Activated naive CD8-positive, alpha-beta T cell treated with anti-CD3 and anti-CD28 coated beads, Interleukin-2, amount 50 U/mL, for 24 hours (primary cell): ENCODE measurements at regions not wholly inside any gene's neighbourhood (a gene's known extent, or its start where the extent isn't known, plus 50 kb on each side); places are given as distances from the start of the nearest gene placed in this dataset.

ENCODE experiments used
- ATAC-seq: fragments of 150-1000 bp; cut with Tn5 transposase; one replicate; pipeline ENCODE4 v1.10.0; 2021
- DNase-seq: peaks from one replicate; pipeline ENCODE4 v3.0.0; 2021
- H3K27ac Mint-ChIP-seq: one replicate; pipeline ENCODE4 v1.8.0; 2021; ENCODE audit warnings: mild to moderate bottlenecking, mixed read lengths
- H3K27me3 Mint-ChIP-seq: one replicate; pipeline ENCODE4 v1.8.0; 2021; ENCODE audit warnings: mixed read lengths
- H3K36me3 Mint-ChIP-seq: one replicate; pipeline ENCODE4 v1.8.0; 2021; ENCODE audit warnings: low read depth, mixed read lengths
- H3K4me1 Mint-ChIP-seq: one replicate; pipeline ENCODE4 v1.8.0; 2021; ENCODE audit warnings: mixed read lengths
- H3K4me3 Mint-ChIP-seq: one replicate; pipeline ENCODE4 v1.8.0; 2021; ENCODE audit warnings: mild to moderate bottlenecking, moderate library complexity, mixed read lengths
- H3K9me3 Mint-ChIP-seq: one replicate; pipeline ENCODE4 v1.8.0; 2021; ENCODE audit warnings: mixed read lengths

DNA sequence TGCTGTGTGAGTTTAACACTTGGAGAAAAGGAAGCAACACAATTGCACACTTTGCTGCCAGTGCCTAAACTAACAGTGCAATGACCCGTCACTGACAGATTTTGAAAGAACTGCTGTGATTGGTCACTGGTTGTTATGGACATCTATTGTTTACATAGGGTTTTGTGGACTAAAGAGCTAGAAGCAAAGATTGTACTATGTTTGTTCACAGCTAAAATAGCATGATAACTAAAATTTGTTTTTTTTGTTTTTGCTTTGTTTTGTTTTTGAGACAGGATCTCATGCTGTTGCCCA lies 112.4 kb upstream of the GOLGA8J start:
- Mint-ChIP-seq H3K9me3 (peaks cover 6% of the 10 kb centered on the region), H3K27me3 (peaks cover 56% of the 10 kb centered on the region), H3K27ac (no peak overlapping the region), H3K36me3 (no peaks in the 10 kb centered on the region), H3K4me3 (no peak overlapping the region), H3K4me1 (peaks cover 1% of the 10 kb centered on the region)
- DNase-seq (no peak), ATAC-seq (no peak)

DNA sequence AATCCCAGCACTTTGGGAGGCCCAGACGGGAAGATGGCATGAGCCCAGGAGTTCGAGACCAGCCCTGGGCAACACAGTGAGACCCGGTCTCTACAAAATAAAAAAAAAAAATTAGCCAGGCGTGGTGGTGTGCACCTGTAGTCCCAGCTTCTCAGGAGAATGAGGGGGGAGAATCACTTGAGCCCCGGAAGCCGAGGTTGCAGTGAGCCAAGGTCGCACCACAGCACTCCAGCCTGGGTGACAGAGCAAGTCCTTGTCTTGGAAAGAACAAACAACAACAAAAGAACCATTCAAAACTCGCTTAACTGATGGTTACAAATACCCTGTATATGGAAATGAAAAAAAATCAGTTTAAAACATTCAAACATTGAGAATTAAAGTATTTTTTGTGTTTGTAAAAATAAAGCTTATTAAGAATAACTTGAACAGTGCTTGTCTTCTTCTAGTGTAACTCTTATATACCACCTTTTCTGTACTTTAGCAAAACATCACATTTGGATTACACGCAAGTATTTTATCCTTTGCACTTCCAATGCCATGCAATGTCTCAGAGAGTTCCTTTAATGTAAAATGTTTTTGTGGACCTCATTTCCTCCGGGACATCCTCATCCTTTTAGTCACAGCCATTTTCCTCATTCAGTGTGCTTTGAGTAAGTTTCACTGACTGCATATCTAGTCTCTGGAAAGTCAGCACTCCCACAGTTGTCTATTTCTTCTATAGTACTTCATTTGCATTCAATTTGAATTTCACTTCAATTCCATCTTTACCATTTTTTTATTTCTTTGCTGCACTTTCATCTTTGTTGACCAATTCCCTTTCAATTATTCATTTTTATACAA lies 113.0 kb upstream of the GOLGA8J start:
- H3K4me3 Mint-ChIP-seq = no peak overlapping the region
- peaks cover 55% of the 10 kb centered on the region for H3K27me3 Mint-ChIP-seq
- H3K36me3 Mint-ChIP-seq = no peaks in the 10 kb centered on the region
- DNase-seq = no peak
- peaks cover 6% of the 10 kb centered on the region for H3K9me3 Mint-ChIP-seq
- H3K4me1 Mint-ChIP-seq = peaks cover 1% of the 10 kb centered on the region
- ATAC-seq = no peak
- H3K27ac Mint-ChIP-seq = no peak overlapping the region

DNA sequence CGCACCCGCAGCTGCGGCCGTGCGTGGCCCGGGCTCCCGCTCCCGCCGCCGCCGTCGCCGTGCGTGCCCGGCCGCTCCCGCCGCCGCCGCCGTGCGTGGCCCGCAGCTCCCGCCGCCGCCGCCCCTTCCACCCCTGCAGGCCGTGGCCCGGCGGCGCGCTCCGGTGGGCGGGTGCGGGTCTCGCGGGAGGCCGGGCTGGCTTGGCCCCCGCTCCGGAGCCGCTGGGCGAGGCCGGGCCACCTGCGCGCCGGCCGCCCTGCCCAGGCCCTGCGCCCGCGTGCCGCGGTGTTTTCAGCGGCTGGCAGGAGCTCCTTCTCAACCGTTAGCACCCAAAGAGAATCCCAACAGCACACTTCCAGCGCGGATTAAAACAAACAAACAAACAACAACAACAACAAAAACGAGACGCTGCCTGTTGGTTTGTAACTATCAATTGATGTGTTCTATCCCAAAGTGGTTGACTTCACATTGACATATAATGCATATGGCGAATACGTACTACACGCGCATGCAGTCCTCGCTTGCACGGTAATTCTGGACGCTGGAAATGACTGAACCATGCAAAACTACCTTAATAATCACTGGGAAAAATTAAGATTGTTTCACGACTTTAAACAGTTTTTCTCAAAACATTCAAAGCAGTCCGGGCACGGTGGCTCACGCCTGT lies 113.7 kb upstream of the GOLGA8J start:
- ATAC-seq (no peak), DNase-seq (no peak)
- Mint-ChIP-seq H3K9me3 (peaks cover 6% of the 10 kb centered on the region), H3K27me3 (peaks cover 56% of the 10 kb centered on the region), H3K36me3 (no peaks in the 10 kb centered on the region), H3K27ac (no peak overlapping the region), H3K4me1 (peaks cover 1% of the 10 kb centered on the region), H3K4me3 (no peak overlapping the region)

DNA sequence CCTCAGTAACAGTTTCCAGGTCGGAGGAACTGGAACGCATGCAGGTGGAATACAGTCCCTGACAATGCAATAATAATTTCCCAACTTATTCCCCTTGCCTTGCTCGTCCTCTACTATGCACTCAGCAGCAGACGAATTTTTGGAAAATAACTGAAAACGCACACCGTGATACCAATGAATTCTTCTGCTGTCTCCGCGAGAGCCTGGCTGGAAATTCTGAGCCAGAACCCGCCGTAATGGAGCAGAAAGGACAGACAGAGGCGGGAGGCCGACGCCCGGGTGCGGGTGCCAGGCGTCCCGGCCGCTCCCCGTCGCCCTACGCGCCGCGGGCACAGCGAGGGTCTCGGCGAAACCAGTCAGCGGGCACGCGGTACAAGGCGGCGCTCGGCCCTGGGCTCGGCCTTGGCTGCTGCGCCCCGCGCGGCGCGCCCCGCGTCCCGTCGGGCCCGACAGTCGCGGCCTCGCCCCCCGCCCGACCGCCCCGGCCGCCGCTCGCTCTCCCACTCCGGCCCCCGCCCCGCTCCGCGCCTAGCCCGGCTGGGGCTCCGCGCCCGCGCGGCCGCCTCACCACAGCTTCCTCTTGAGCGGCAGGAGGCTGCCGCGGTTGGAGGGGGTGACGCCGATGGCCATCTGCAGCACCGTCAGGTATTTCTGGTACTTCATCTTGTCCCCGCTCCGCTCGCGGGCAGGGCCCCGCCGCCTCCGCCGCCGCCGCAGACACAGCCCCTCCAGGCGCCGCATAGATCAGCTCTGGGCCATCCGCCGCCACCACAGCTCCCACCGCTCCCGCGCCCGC lies 114.5 kb upstream of the GOLGA8J start:
- peaks cover 1% of the 10 kb centered on the region for H3K4me1 Mint-ChIP-seq
- no peak overlapping the region for H3K27ac Mint-ChIP-seq
- H3K9me3 Mint-ChIP-seq = peaks cover 6% of the 10 kb centered on the region
- DNase-seq (no peak), ATAC-seq (no peak)
- peaks cover 56% of the 10 kb centered on the region for H3K27me3 Mint-ChIP-seq
- no peaks in the 10 kb centered on the region for H3K36me3 Mint-ChIP-seq
- H3K4me3 Mint-ChIP-seq = no peak overlapping the region

DNA sequence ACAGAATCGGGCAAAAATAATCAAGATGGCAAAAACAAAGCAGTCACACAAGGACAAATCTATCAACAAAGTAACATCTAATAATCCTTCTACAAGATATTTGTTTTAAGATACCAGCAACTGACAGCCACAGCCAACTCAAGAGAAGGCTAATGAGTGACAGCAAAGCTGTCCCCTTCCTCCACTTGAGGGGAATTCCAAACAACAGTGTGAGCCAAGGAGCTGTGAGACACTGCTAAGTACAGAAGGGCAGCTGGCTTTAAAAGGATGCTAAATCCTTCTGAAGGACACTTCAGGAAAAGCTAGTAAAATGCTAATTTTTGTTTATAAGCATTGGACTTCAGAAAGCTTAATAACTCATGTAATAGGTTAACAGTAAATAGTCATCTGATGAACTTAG lies 120.3 kb upstream of the GOLGA8J start:
- no peak overlapping the region for H3K27ac Mint-ChIP-seq

DNA sequence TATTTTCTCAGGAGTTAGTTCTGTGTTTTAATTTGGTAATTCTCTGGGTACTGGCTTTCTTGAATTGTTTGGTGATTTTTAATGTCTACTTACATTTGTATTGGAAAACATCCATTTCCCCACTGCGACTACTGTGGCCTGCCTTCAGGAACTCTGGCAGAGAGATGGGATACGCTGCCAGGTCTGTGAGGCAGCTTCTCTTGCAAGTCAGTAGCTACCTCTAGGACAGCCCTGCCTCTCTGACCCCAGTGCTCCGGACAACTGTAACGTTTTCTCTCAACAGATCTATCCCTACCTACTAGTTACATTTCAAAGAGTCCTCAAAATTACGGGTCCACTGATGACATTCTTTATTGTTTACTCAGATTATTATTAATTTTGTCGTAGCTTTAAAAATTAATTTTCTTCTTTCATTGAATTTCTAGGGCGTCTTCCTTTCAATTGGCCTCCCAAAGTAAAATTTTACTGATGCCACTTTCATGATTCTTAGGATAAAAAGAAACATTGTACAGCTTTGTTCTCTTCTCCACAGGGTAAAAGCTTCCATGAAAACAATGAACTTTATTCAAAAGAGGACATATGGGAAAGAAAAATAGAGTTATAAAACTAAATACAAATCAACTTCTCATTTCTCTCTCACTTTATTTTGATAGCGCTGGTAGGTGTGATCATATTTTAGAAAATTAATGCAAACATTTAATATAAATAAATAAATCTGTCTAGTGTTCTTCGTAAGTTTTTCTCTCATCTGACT lies 123.2 kb upstream of the GOLGA8J start:
- ATAC-seq (no peak), DNase-seq (no peak)
- Mint-ChIP-seq H3K27ac (no peak overlapping the region), H3K4me3 (no peak overlapping the region), H3K27me3 (peaks cover 27% of the 10 kb centered on the region), H3K9me3 (no peaks in the 10 kb centered on the region), H3K4me1 (no peaks in the 10 kb centered on the region), H3K36me3 (no peaks in the 10 kb centered on the region)

More for the DNA sequence above, 120.3 kb upstream of the GOLGA8J start:
- Mint-ChIP-seq H3K27me3 (peaks cover 38% of the 10 kb centered on the region), H3K4me3 (no peak overlapping the region), H3K9me3 (no peaks in the 10 kb centered on the region), H3K36me3 (no peaks in the 10 kb centered on the region), H3K4me1 (no peaks in the 10 kb centered on the region)
- ATAC-seq (no peak), DNase-seq (no peak)

DNA sequence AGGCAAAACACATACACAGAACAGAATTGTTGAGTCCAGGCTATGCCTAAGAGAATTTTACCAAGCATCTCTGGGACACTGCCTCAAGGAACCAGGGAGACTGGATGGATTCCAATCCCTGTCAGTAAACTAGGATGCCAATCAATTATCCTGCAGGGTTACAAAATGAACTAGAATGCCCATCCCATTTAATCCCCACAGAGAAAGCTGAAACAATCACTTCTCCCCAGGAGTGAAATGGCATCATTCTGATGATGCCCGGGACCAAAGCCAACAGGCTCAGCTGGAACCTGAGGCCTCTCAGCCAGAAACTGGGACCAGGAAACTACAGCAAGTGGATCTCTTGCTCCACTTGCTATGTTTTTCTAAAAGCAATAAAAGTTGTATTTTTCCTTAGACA lies 130.0 kb upstream of the TJP1 start:
- H3K27ac Mint-ChIP-seq = no peak overlapping the region
- H3K9me3 Mint-ChIP-seq = no peaks in the 10 kb centered on the region
- no peaks in the 10 kb centered on the region for H3K4me1 Mint-ChIP-seq
- ATAC-seq (no peak), DNase-seq (no peak)
- no peaks in the 10 kb centered on the region for H3K36me3 Mint-ChIP-seq
- no peak overlapping the region for H3K4me3 Mint-ChIP-seq
- no peaks in the 10 kb centered on the region for H3K27me3 Mint-ChIP-seq

DNA sequence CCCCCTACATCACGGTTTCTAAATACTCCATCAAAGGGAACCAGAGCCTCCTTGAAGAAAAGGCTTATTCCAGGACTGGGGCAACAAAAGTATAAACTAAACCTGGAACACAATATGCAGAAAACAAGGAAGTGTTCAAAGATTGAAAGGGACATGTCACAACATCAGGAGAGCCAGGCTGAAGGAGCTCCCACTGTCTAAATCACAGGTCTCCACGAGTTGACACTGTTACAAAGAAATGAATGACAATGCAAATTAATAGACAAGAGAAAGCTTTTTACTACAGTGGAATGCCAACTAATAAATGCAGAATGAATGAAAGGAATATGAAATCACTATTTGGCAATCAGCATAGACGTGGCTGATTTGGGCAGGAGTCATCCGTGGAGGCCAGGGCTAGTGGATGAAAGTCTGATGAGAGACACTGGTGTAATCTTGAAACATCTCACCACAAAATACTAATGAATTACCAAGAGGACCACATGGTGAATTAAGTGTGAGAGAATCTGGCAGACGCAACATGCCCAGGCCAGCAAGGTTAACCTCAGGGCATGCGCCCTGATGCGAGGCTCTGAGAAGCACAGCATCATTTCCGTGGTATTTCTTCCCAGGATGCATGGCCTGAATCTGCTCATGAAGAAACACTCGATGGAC lies 123.8 kb upstream of the TJP1 start:
- Mint-ChIP-seq H3K4me1 (no peaks in the 10 kb centered on the region), H3K9me3 (no peaks in the 10 kb centered on the region), H3K4me3 (no peak overlapping the region), H3K36me3 (no peaks in the 10 kb centered on the region), H3K27ac (no peak overlapping the region), H3K27me3 (peaks cover 2% of the 10 kb centered on the region)
- no peak for ATAC-seq
- no peak for DNase-seq

DNA sequence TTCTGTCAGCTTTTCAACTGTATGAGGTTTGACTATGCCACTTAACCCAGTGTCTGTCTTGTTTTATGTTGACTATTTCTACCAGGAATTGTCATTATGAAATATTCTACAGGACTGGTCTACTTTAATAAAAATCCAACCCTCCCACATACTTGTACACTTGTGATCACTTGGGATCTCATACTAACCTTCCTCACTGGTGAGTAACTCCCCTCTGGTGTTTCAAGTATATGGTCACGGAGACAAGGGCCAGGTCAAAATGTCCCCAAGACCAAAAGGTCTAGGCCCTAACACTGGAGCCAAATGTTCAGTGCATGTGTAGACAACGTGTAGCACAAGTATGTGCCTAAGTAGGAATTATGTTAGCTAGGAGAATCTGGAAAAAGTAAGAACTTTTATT lies 122.7 kb upstream of the TJP1 start:
- ATAC-seq (no peak), DNase-seq (no peak)
- Mint-ChIP-seq H3K4me1 (no peaks in the 10 kb centered on the region), H3K27me3 (peaks cover 2% of the 10 kb centered on the region), H3K4me3 (no peak overlapping the region), H3K36me3 (no peaks in the 10 kb centered on the region), H3K9me3 (no peaks in the 10 kb centered on the region), H3K27ac (no peak overlapping the region)

DNA sequence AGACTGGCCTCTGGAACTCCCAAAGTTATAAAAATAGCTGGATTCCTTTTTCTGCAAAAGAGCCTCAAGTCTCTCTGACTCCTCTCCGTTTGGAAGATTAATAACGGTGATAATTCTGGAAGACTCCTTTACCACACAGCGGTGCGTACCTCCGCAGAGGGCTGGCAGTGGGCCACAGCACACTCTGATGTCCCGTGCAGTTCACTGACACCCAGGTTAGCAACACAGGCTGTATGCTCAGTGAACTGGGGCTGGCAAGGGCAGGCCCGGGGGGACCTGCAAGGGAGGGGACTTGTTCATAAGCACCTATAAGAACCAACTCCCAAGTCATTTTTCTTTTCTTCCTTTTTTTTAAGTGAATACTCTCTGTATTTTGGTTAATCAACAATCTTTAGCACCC lies 120.3 kb upstream of the TJP1 start:
- H3K9me3 Mint-ChIP-seq = no peaks in the 10 kb centered on the region
- no peaks in the 10 kb centered on the region for H3K36me3 Mint-ChIP-seq
- H3K4me1 Mint-ChIP-seq = no peaks in the 10 kb centered on the region
- no peak overlapping the region for H3K27ac Mint-ChIP-seq
- DNase-seq (no peak), ATAC-seq (no peak)
- H3K27me3 Mint-ChIP-seq = peaks cover 4% of the 10 kb centered on the region
- H3K4me3 Mint-ChIP-seq = no peak overlapping the region

DNA sequence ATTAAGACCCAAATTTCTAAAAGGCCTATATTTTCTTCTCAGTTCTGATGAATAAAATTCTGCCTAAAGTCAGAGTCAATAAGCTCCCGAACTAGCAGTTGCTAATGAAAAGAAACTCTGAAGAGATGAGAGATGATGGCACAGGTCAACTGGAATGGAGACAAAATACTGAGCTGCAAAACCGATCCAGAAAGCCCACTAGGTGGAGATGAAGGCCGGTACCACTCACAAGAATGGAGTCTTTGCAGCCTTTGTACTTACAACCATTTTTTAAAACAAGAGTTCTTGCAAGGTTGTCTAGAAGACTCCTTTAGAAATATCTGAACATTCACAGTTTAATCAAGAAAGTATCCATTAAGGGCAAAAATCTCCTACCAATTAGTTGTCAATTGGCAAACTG lies 119.9 kb upstream of the TJP1 start:
- Mint-ChIP-seq H3K27ac (no peak overlapping the region), H3K27me3 (peaks cover 4% of the 10 kb centered on the region), H3K4me1 (no peaks in the 10 kb centered on the region), H3K4me3 (no peak overlapping the region), H3K9me3 (no peaks in the 10 kb centered on the region), H3K36me3 (no peaks in the 10 kb centered on the region)
- ATAC-seq = no peak
- DNase-seq = no peak

DNA sequence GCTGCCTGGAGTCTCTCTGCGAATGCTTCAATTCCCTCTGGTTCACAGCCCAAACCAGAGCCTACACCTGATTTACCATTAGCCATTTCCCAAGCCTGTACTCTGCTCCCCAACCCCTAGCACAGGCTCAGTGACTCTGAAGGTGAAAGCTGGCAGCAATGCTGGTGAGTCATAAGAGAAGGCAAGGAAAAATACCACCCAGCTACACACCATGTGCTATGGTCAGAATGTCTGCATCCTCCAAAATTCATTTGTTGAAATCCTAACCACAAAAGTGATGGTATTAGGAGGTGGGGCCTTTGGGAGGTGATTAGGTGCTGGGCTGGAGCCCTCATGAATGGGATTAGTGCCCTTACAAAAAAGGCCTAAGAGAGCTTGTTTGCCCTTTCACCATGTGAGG lies 117.1 kb upstream of the TJP1 start:
- Mint-ChIP-seq H3K4me3 (no peak overlapping the region), H3K4me1 (no peaks in the 10 kb centered on the region), H3K27ac (no peak overlapping the region), H3K9me3 (no peaks in the 10 kb centered on the region), H3K27me3 (peaks cover 20% of the 10 kb centered on the region), H3K36me3 (no peaks in the 10 kb centered on the region)
- ATAC-seq = no peak
- no peak for DNase-seq

DNA sequence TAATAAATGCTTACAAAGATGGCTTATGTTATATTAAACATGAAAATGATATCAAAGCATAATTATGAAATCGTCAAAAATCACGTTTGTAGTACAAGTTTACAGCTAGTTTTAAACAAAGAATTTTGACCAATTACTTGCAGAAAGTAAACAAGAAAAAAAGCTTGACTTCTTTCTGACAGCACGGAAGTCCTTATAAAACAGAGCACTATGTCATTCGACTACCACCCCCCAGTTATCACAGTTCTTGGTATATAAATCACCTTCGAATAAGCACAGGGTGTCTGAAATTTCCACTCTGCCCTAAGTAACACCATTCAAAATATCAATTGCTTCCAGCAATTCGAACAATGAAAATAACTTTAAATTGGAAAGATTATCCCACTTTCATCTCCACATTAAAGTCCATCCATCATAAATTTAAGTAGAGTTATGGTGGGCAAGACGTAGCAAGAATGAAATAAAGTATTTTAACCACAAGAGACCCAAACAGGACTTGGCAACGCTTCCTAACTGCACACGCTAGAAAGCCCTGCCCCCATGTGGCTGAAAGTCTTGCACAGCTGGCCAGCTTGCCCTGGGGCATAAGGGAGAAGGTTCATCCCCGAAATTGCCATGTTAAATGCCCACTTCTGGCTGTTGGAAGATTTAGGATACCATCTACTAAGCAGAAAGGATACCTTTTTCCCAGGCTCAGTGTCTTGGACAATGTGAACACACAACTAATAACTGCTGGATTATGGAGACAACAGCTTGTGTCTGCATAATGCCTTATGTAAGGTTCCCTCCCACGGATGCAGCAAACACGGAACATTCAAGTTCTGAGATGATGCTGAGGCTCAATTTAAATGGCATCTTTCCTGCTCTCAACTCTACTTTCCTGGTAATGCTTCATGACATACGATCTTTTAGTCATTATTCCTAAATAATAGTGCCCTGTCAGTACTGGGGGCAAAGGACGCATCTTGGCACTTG lies 116.4 kb upstream of the TJP1 start:
- peaks cover 23% of the 10 kb centered on the region for H3K27me3 Mint-ChIP-seq
- no peak for ATAC-seq
- no peaks in the 10 kb centered on the region for H3K4me1 Mint-ChIP-seq
- H3K9me3 Mint-ChIP-seq = no peaks in the 10 kb centered on the region
- DNase-seq = no peak
- no peak overlapping the region for H3K27ac Mint-ChIP-seq
- no peak overlapping the region for H3K4me3 Mint-ChIP-seq
- H3K36me3 Mint-ChIP-seq = no peaks in the 10 kb centered on the region
